ENCODE measurements at regions not wholly inside any gene's neighbourhood (a gene's known extent, or its start where the extent isn't known, plus 50 kb on each side); places are given as distances from the start of the nearest gene placed in this dataset.

DNA sequence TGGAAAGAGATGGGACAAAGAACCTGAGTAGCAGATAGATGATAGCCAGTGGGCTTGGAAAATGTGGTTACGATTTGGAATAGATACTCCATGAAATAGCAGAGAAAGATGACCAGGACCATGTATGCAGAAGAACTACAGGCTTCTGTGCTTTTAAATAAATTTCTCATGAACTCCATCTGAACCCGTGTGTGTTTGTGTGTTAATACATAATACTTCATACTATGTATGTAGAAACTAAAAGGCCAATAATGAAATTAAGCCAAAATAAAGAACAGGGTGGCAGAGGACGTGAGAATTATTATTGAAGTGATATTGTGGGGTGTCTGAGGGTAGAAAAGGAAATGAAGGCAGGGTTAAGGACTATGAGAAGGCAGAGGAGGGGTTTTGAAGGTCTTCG lies 385.1 kb upstream of the RPS23 start:
- no peaks in the 10 kb centered on the region for H3K36me3 ChIP-seq (ENCODE audit: control insufficient read depth, insufficient read depth, low read length)
- H3K27me3 ChIP-seq (ENCODE audit: control insufficient read depth, insufficient read depth, low read length) = no peaks in the 10 kb centered on the region
- no peaks in the 10 kb centered on the region for H3K4me1 ChIP-seq (ENCODE audit: control insufficient read depth, insufficient read depth, low read length)
- no peak for DNase-seq (ENCODE audit: low read depth in 4 of 6, low spot score in 6 of 6)
- no peak overlapping the region for H3K27ac ChIP-seq (ENCODE audit: low read depth, low read length)
- no peaks in the 10 kb centered on the region for H3K9me3 ChIP-seq (ENCODE audit: control insufficient read depth, insufficient read depth, low read length)
- no peak overlapping the region for H3K4me3 ChIP-seq (ENCODE audit: low read depth, low read length)
- 71% methylated on average over 3 of the region's 4 CpGs for WGBS (ENCODE audit: insufficient coverage)

DNA sequence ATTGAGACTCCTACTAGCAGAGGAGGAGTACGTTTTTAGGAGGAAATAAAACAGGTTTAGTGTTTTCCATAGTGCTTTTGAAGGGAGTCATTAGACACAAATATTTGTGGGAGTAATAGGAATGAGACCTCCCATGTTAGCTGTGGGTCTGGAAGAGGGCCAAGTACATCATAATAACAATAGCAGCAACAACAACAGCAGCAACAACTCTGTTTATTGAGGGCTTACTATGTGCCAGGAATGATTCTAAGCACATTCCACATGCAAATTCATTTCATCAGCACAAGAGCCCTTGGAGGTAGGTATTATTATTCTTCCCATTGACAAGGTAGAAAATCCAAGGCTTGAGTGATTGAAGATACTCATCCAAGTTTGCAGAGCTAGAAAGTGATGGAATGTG lies 384.2 kb upstream of the RPS23 start:
- Histone ChIP-seq H3K4me3 (ENCODE audit: low read depth, low read length) (no peak overlapping the region), H3K27ac (ENCODE audit: low read depth, low read length) (no peak overlapping the region)

DNA sequence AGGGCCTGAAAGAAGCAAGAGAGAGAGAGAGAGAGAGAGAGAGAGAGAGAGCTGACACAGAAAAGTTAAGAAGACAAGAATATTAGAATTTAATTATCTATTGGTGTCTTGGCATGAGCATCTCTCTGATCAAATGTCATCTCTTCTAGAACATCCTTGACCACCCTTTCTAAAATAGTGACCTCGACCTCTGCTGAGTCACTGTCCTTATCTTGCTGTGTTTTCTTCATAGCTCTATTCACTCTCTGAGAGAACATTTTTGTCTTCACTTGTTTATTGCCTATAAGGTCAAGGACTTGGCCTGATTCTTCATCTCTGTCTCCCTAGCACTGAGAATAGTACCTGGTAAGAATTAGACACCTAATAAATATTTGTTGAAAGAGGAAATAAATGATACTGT lies 383.8 kb upstream of the RPS23 start:
- Histone ChIP-seq H3K27ac (ENCODE audit: low read depth, low read length) (no peak overlapping the region), H3K4me3 (ENCODE audit: low read depth, low read length) (no peak overlapping the region), H3K4me1 (ENCODE audit: control insufficient read depth, insufficient read depth, low read length) (no peaks in the 10 kb centered on the region), H3K36me3 (ENCODE audit: control insufficient read depth, insufficient read depth, low read length) (no peaks in the 10 kb centered on the region), H3K27me3 (ENCODE audit: control insufficient read depth, insufficient read depth, low read length) (no peaks in the 10 kb centered on the region), H3K9me3 (ENCODE audit: control insufficient read depth, insufficient read depth, low read length) (no peaks in the 10 kb centered on the region)
- 100% methylated on average over 1 of the region's 1 CpG for WGBS (ENCODE audit: insufficient coverage)
- DNase-seq (ENCODE audit: low read depth in 4 of 6, low spot score in 6 of 6) = no peak

More for the DNA sequence above, 384.2 kb upstream of the RPS23 start:
- no peak for DNase-seq (ENCODE audit: low read depth in 4 of 6, low spot score in 6 of 6)
- no peaks in the 10 kb centered on the region for H3K4me1 ChIP-seq (ENCODE audit: control insufficient read depth, insufficient read depth, low read length)
- H3K9me3 ChIP-seq (ENCODE audit: control insufficient read depth, insufficient read depth, low read length) = no peaks in the 10 kb centered on the region
- H3K36me3 ChIP-seq (ENCODE audit: control insufficient read depth, insufficient read depth, low read length) = no peaks in the 10 kb centered on the region
- no CpG with 5 or more reads among the region's 1 CpG for WGBS (ENCODE audit: insufficient coverage)
- no peaks in the 10 kb centered on the region for H3K27me3 ChIP-seq (ENCODE audit: control insufficient read depth, insufficient read depth, low read length)

DNA sequence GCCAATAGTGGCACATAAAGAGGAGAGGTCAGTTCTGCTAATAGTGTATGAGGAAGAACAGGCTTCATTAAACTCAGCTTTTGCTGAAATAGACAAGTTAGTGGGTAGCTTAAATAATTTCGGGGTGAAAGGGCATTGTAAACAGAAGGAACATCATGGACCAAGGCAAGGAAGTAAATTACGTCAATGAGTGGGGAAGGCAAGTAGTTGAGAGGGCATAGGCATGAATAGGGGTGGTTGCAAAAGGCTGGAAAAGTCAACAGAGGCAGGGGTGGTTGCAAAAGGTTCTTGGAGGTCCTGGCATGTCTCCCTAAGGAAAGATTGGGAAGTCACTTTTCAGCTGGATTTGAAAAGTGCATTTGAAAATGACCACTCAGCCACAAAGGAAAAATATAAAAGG lies 383.3 kb upstream of the RPS23 start:
- WGBS (ENCODE audit: insufficient coverage) = 93% methylated on average over 2 of the region's 2 CpGs
- no peaks in the 10 kb centered on the region for H3K4me1 ChIP-seq (ENCODE audit: control insufficient read depth, insufficient read depth, low read length)
- no peaks in the 10 kb centered on the region for H3K27me3 ChIP-seq (ENCODE audit: control insufficient read depth, insufficient read depth, low read length)
- no peaks in the 10 kb centered on the region for H3K36me3 ChIP-seq (ENCODE audit: control insufficient read depth, insufficient read depth, low read length)
- no peak for DNase-seq (ENCODE audit: low read depth in 4 of 6, low spot score in 6 of 6)
- H3K27ac ChIP-seq (ENCODE audit: low read depth, low read length) = no peak overlapping the region
- no peak overlapping the region for H3K4me3 ChIP-seq (ENCODE audit: low read depth, low read length)
- H3K9me3 ChIP-seq (ENCODE audit: control insufficient read depth, insufficient read depth, low read length) = no peaks in the 10 kb centered on the region

DNA sequence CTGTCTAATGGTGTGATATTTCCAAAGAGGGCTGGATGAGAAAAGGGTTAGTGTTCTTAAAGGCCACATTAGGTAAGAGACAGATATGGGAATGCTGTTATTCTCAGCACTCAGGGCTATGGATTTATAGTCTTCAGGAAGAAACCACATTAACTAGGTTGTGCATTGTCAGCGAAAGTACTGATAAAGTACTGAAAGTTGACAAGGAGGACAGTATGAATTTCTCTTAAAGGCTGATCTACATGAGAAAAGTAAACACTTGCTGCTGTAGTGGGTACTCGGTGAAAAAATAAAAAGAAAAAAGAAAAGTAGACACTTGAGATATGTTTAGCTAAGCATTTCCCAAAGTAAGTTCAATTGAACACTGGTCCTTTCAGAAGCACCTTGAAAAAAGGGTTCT lies 381.0 kb upstream of the RPS23 start:
- Histone ChIP-seq H3K27ac (ENCODE audit: low read depth, low read length) (no peak overlapping the region), H3K36me3 (ENCODE audit: control insufficient read depth, insufficient read depth, low read length) (no peaks in the 10 kb centered on the region), H3K4me3 (ENCODE audit: low read depth, low read length) (no peak overlapping the region), H3K4me1 (ENCODE audit: control insufficient read depth, insufficient read depth, low read length) (no peaks in the 10 kb centered on the region), H3K27me3 (ENCODE audit: control insufficient read depth, insufficient read depth, low read length) (no peaks in the 10 kb centered on the region), H3K9me3 (ENCODE audit: control insufficient read depth, insufficient read depth, low read length) (no peaks in the 10 kb centered on the region)
- DNase-seq (ENCODE audit: low read depth in 4 of 6, low spot score in 6 of 6) = no peak
- 80% methylated on average over 1 of the region's 2 CpGs for WGBS (ENCODE audit: insufficient coverage)

DNA sequence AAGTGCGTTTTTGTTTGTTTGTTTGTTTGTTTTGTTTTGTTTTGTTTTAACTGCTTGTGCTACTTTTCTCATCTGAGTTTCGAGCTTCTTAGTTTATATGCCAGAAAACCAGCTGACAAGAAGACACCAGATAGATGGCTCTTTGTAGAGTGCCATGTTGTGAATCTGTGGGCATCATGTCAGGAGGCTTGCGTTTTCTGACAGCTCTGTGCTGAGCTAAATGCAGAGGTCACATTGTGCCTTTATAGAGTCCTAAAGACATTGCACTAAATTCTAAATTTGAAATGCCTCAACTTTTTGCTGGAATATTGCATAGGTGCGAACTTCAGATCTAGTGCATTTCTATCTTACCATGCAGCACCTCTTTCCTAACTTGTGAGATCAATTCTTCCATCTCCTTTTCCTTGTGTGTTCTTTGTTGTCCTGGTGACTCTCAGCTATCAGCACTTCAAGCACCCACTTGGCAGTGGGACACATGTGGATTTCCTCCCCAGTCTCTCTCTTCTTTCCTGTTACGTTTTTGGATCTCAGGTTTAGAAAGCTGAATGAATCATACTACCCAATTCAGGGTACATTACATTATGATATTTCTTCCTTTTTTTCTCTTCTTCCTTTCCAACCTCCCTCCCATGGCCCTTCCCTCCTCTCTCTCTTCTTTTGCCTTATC lies 379.0 kb upstream of the RPS23 start:
- WGBS (ENCODE audit: insufficient coverage) = 72% methylated on average over 4 of the region's 5 CpGs
- no peak for DNase-seq (ENCODE audit: low read depth in 4 of 6, low spot score in 6 of 6)
- H3K36me3 ChIP-seq (ENCODE audit: control insufficient read depth, insufficient read depth, low read length) = no peaks in the 10 kb centered on the region
- no peak overlapping the region for H3K4me3 ChIP-seq (ENCODE audit: low read depth, low read length)
- H3K9me3 ChIP-seq (ENCODE audit: control insufficient read depth, insufficient read depth, low read length) = no peaks in the 10 kb centered on the region
- H3K27ac ChIP-seq (ENCODE audit: low read depth, low read length) = no peak overlapping the region
- no peaks in the 10 kb centered on the region for H3K27me3 ChIP-seq (ENCODE audit: control insufficient read depth, insufficient read depth, low read length)
- no peaks in the 10 kb centered on the region for H3K4me1 ChIP-seq (ENCODE audit: control insufficient read depth, insufficient read depth, low read length)

DNA sequence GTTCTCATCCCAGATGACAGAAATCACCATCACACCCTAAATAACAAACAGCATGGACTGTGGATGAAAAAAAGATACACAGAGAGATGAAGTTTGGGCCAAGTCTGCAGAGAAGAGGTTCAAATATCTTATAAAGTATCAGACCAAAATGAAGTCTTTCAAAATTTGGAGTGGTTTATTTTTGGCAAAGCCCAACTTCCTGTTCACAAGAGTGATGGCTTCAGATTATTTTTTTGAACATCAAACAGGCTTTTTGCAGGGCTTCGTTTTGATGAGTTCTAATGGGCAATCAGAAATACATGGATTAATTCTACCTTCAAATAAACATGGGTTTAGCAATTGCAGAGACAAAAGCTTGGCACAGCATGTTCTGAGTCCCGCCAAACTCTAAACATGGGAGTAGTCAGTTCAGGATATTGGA lies 378.2 kb upstream of the RPS23 start:
- Histone ChIP-seq H3K4me1 (ENCODE audit: control insufficient read depth, insufficient read depth, low read length) (no peaks in the 10 kb centered on the region), H3K27ac (ENCODE audit: low read depth, low read length) (no peak overlapping the region), H3K9me3 (ENCODE audit: control insufficient read depth, insufficient read depth, low read length) (no peaks in the 10 kb centered on the region), H3K4me3 (ENCODE audit: low read depth, low read length) (no peak overlapping the region), H3K36me3 (ENCODE audit: control insufficient read depth, insufficient read depth, low read length) (no peaks in the 10 kb centered on the region), H3K27me3 (ENCODE audit: control insufficient read depth, insufficient read depth, low read length) (no peaks in the 10 kb centered on the region)
- WGBS (ENCODE audit: insufficient coverage) = no CpG with 5 or more reads among the region's 2 CpGs
- DNase-seq (ENCODE audit: low read depth in 4 of 6, low spot score in 6 of 6) = no peak

DNA sequence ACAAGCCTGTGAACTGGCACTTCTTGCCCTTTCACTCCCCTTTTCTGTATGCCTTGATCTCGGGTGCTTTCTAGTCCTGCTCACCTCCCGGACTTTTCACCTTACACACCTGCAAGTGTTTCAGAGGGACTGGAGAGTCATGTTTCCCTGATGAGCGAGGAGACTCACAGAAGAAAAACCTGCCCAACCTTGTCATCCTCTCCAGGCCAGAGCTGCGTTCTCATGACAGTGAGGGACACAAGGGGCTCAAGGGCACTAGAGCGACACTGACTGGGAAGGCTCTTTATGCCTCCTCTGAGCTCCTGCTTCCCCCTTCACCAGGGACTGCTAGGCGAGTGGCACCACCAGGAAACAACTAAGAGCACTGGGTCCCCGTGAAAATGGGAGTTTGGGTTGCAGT lies 376.9 kb upstream of the RPS23 start:
- WGBS (ENCODE audit: insufficient coverage) = 82% methylated on average over 6 of the region's 7 CpGs
- H3K27me3 ChIP-seq (ENCODE audit: control insufficient read depth, insufficient read depth, low read length) = no peaks in the 10 kb centered on the region
- H3K4me1 ChIP-seq (ENCODE audit: control insufficient read depth, insufficient read depth, low read length) = no peaks in the 10 kb centered on the region
- no peaks in the 10 kb centered on the region for H3K36me3 ChIP-seq (ENCODE audit: control insufficient read depth, insufficient read depth, low read length)
- no peak overlapping the region for H3K27ac ChIP-seq (ENCODE audit: low read depth, low read length)
- no peak for DNase-seq (ENCODE audit: low read depth in 4 of 6, low spot score in 6 of 6)
- H3K9me3 ChIP-seq (ENCODE audit: control insufficient read depth, insufficient read depth, low read length) = no peaks in the 10 kb centered on the region
- H3K4me3 ChIP-seq (ENCODE audit: low read depth, low read length) = no peak overlapping the region

DNA sequence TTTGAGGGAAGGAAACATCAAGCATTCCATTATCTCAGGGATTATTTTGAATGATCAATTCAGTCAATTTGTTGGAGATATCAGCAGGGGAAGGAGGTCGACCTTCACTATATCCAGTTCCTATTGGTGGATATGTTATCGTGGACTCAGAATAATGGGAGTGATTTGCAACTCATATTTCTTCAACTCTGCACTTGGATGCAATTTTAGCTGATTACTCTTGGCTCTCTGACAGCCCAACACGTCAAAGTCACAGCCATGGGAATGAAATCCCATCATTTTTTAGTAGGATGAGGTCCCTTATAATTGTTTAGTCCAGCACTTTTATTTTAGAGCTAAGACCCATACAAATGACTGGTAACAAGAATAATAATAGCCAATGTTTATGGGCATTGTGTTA lies 371.8 kb upstream of the RPS23 start:
- WGBS (ENCODE audit: insufficient coverage) = no CpG with 5 or more reads among the region's 3 CpGs

DNA sequence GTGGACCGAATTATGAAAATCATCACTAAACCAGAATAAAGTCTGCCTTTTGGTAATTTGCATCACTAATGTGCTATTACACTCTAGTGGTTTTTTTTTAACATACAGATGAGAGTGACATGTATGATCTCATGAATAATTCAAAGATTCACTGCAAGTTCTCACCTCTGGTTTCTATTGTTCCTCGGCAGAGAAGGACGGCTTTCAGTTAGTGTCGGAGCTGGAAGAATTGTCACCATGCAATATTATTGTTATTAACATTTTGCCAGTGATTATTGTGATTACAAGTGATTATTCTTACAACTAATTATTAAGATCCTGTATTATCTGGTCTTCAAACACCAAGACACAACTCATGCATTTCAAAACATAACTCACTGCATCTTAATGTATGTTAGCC lies 366.6 kb upstream of the RPS23 start:
- peak in 2 of 6 donors; percentile 15 to 16 for DNase-seq (ENCODE audit: low read depth in 4 of 6, low spot score in 6 of 6)
- Histone ChIP-seq H3K4me3 (ENCODE audit: low read depth, low read length) (no peak overlapping the region), H3K27ac (ENCODE audit: low read depth, low read length) (no peak overlapping the region), H3K4me1 (ENCODE audit: control insufficient read depth, insufficient read depth, low read length) (no peaks in the 10 kb centered on the region), H3K36me3 (ENCODE audit: control insufficient read depth, insufficient read depth, low read length) (no peaks in the 10 kb centered on the region), H3K9me3 (ENCODE audit: control insufficient read depth, insufficient read depth, low read length) (no peaks in the 10 kb centered on the region), H3K27me3 (ENCODE audit: control insufficient read depth, insufficient read depth, low read length) (no peaks in the 10 kb centered on the region)
- no CpG with 5 or more reads among the region's 4 CpGs for WGBS (ENCODE audit: insufficient coverage)

More for the DNA sequence above, 371.8 kb upstream of the RPS23 start:
- DNase-seq (ENCODE audit: low read depth in 4 of 6, low spot score in 6 of 6) = peak in 1 of 6 donors; percentile 12
- no peaks in the 10 kb centered on the region for H3K9me3 ChIP-seq (ENCODE audit: control insufficient read depth, insufficient read depth, low read length)
- no peaks in the 10 kb centered on the region for H3K27me3 ChIP-seq (ENCODE audit: control insufficient read depth, insufficient read depth, low read length)
- H3K36me3 ChIP-seq (ENCODE audit: control insufficient read depth, insufficient read depth, low read length) = no peaks in the 10 kb centered on the region
- H3K4me3 ChIP-seq (ENCODE audit: low read depth, low read length) = no peak overlapping the region
- H3K4me1 ChIP-seq (ENCODE audit: control insufficient read depth, insufficient read depth, low read length) = no peaks in the 10 kb centered on the region
- H3K27ac ChIP-seq (ENCODE audit: low read depth, low read length) = no peak overlapping the region
